Body of pancreas (tissue), 4 donors: ENCODE measurements at regions not wholly inside any gene's neighbourhood (a gene's known extent, or its start where the extent isn't known, plus 50 kb on each side); places are given as distances from the start of the nearest gene placed in this dataset.
A peak's percentile ranks its signal among the peaks of the same experiment; 100 is the strongest.

Source experiments
- ATAC-seq: fragments of 150-250 bp; one replicate; pipeline ENCODE4 v1.9.1; 2016
- DNase-seq, 4 donors: peaks; one replicate each; pipeline ENCODE4 v3.0.0-alpha.2; 2019
- H3K27ac ChIP-seq, 4 donors: fragments of 200-600 bp; sonication (generic); 1 replicate in 3 of 4; 2 replicates in 1 of 4; pipeline versions ENCODE4 v1.5.1 to v1.6.1; 2016 to 2019; ENCODE audit warnings: mild to moderate bottlenecking in 1 of 4, mixed read lengths in 1 of 4, moderate library complexity in 1 of 4
- H3K27me3 ChIP-seq, 2 donors: fragments of 200-600 bp; sonication (generic); one replicate each; pipeline ENCODE4 v1.6.0; 2016; ENCODE audit warnings: mild to moderate bottlenecking in 1 of 2
- H3K36me3 ChIP-seq, 2 donors: fragments of 200-600 bp; sonication (generic); replicated peaks in 1 of 2; 2 replicates each; pipeline ENCODE4 v1.5.1; 2016; ENCODE audit warnings: low read depth in 2 of 2; ENCODE audit not compliant: insufficient read depth in 1 of 2
- H3K4me1 ChIP-seq: fragments of 200-600 bp; sonication (generic); one replicate; pipeline ENCODE4 v1.6.0; 2016
- H3K4me3 ChIP-seq, 2 donors: fragments of 200-600 bp; sonication (generic); 1 replicate in 1 of 2; 2 replicates in 1 of 2; pipeline ENCODE4 v1.5.1; 2016 to 2019
- H3K9me3 ChIP-seq, 3 donors: fragments of 200-600 bp; sonication (generic); 1 replicate in 2 of 3; 2 replicates in 1 of 3; pipeline ENCODE4 v1.5.1; 2016
- POLR2A ChIP-seq, 3 donors: fragments of 450-650 bp; IDR thresholded peaks; one replicate each; pipeline ENCODE4 v1.6.1; 2016; ENCODE audit warnings: antibody characterized with exemption in 3 of 3, mild to moderate bottlenecking in 2 of 3
- WGBS, 2 donors: methylation state at CpG; one replicate each; pipeline ENCODE4 v1.1.5; 2017; 5-methylcytosine and 5-hydroxymethylcytosine counted together
- intact Hi-C: fragments of 100-400 bp; cut with DNase I; formaldehyde crosslinking; loops from one replicate; pipeline ENCODE4 v1.15.1; 2023
- TF ChIP-seq, protein P1 (sequence below), 7 experiments: fragments of 450-650 bp in 4 of 7; fragments of 200-600 bp in 3 of 7; sonication (generic) in 3 of 7; IDR thresholded peaks; one replicate each; pipeline ENCODE4 v1.5.1; 2016 to 2019; ENCODE audit warnings: antibody characterized with exemption in 7 of 7

DNA sequence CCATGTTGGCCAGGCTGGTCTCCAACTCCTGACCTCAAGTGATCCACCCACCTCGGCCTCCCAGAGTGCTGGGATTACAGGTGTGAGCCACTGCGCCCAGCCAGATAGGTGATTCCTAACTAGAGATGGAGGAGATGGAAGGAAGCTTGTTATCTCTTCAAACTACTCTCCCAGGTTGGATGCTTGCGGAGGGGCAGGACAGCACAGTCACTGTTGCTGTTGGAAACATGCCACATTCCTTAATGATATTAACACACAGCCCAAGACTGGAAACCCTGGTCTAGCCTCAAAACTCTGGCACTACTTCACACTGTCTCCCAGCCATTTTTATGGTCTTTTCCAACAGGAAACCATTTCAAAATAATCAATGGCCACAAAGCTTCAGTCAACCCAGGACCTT lies 468.8 kb upstream of the NRP1 start:
- no peaks in the 10 kb centered on the region for H3K27me3 ChIP-seq

DNA sequence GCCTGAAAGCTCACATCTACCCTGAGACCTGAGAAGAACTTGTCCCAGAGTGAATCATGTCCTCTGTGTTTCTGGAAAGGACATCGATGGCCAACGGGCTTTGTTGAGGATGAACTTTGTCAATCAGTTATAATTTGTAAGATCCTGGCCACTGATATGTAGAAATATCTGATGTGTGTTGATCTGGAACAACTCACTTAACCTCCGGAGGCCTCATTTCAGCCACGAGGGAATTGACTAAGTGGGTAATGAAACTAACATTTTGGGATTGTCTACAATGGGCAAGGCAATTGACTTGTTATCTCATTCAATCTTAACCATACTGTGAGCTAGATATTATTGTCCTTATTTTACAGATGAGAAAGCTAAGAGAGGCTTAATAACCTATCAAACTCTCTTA lies 468.1 kb upstream of the NRP1 start:
- Histone ChIP-seq H3K9me3 (no peaks in the 10 kb centered on the region), H3K36me3 (no peaks in the 10 kb centered on the region), H3K4me1 (peaks cover 31% of the 10 kb centered on the region), H3K27ac (no peak overlapping the region), H3K27me3 (no peaks in the 10 kb centered on the region), H3K4me3 (no peak overlapping the region)
- DNase-seq (no peak), ATAC-seq (no peak)
- 86 to 93% methylated on average over 4 of the region's 4 CpGs for WGBS, 2 donors
- TF ChIP-seq, protein P1, sequence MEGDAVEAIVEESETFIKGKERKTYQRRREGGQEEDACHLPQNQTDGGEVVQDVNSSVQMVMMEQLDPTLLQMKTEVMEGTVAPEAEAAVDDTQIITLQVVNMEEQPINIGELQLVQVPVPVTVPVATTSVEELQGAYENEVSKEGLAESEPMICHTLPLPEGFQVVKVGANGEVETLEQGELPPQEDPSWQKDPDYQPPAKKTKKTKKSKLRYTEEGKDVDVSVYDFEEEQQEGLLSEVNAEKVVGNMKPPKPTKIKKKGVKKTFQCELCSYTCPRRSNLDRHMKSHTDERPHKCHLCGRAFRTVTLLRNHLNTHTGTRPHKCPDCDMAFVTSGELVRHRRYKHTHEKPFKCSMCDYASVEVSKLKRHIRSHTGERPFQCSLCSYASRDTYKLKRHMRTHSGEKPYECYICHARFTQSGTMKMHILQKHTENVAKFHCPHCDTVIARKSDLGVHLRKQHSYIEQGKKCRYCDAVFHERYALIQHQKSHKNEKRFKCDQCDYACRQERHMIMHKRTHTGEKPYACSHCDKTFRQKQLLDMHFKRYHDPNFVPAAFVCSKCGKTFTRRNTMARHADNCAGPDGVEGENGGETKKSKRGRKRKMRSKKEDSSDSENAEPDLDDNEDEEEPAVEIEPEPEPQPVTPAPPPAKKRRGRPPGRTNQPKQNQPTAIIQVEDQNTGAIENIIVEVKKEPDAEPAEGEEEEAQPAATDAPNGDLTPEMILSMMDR (IDR thresholded peaks at IDR 0.05): no peak
- no peak for TF ChIP-seq POLR2A (IDR thresholded peaks at IDR 0.05)
- intact Hi-C loops: no loop called here

More for the DNA sequence above, 468.8 kb upstream of the NRP1 start:
- no peak for TF ChIP-seq POLR2A (IDR thresholded peaks at IDR 0.05)
- TF ChIP-seq, protein P1 (IDR thresholded peaks at IDR 0.05): no peak
- Histone ChIP-seq H3K36me3 (no peaks in the 10 kb centered on the region), H3K4me3 (no peak overlapping the region), H3K27ac (no peak overlapping the region), H3K4me1 (peaks cover 27% of the 10 kb centered on the region), H3K9me3 (no peaks in the 10 kb centered on the region)
- DNase-seq (no peak), ATAC-seq (no peak)
- 80 to 89% methylated on average over 3 of the region's 3 CpGs for WGBS, 2 donors
- intact Hi-C loops: no loop called here

DNA sequence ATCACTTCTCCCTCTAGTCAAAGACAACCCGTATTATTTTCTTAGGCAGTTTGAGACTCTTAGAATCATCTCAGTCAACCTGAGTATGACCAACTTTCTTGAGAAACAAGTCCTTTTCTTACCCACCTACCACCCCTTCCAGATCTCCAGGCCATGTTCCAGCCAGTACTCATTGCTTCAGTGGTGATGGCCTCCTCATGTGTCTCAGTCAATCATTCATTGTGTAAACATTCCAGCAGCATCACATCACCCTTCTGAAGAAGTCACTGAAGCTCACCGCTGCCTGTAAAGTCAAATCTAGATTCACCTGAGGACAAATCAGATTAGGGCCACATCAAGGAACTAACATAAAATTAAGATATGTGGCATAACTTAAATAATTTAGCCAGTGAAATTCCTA lies 467.2 kb upstream of the NRP1 start:
- H3K4me1 ChIP-seq: peaks cover 31% of the 10 kb centered on the region
- no peaks in the 10 kb centered on the region for H3K27me3 ChIP-seq
- no peak for TF ChIP-seq POLR2A (IDR thresholded peaks at IDR 0.05)
- TF ChIP-seq, protein P1 (IDR thresholded peaks at IDR 0.05): no peak
- H3K36me3 ChIP-seq: no peaks in the 10 kb centered on the region
- no peak overlapping the region for H3K4me3 ChIP-seq
- DNase-seq (no peak), ATAC-seq (peak; percentile 45)
- WGBS, 2 donors: 81 to 88% methylated on average over 2 of the region's 2 CpGs
- intact Hi-C loops: no loop called here
- H3K9me3 ChIP-seq: no peaks in the 10 kb centered on the region
- peak overlapping the region in 2 of 4 donors; percentile 5 to 6 for H3K27ac ChIP-seq

DNA sequence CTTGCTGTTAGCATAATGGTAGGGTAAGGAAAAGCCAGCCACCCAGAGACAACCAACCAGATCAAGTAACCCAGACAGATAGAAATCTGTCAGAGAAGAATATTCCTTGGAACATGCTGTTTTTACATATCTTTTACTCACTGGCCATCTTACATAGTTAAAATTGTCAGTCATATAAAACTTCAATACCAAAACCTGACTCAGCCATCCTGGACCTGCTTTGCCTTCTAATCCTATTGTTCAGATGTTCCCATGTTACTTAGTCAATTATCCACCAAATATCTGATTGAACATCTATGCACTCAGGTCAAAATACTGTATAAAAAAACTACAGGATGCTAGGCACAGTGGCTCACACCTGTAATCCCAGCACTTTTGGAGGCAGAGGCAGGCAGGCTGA lies 466.5 kb upstream of the NRP1 start:
- no peaks in the 10 kb centered on the region for H3K27me3 ChIP-seq
- DNase-seq (no peak), ATAC-seq (no peak)
- peak overlapping the region; percentile 25 to 71 (median 47) for H3K27ac ChIP-seq
- H3K9me3 ChIP-seq: no peaks in the 10 kb centered on the region
- intact Hi-C loops: no loop called here
- TF ChIP-seq, protein P1 (IDR thresholded peaks at IDR 0.05): no peak
- TF ChIP-seq POLR2A (IDR thresholded peaks at IDR 0.05): no peak
- H3K36me3 ChIP-seq: no peaks in the 10 kb centered on the region
- H3K4me3 ChIP-seq: no peak overlapping the region
- H3K4me1 ChIP-seq: peaks cover 31% of the 10 kb centered on the region

DNA sequence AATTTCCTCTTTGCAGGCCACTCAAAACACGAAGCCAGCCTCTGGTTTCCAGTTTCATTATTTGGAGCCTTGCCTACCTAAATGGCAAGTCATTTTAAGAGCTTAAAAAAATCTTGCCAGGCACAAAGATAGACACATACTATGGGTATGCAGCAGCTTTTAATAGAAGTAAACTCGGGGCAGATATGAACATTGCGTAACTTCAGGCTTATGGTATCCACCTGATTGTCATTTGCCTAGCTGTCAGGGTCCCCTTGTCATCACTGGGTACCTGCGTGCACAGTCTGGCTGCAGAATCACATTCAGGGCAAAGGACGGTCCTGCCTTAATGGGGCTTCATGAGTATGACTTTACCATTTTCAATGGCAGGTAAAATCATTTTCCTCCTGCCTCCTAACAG lies 466.1 kb upstream of the NRP1 start:
- ATAC-seq (no peak), DNase-seq (no peak)
- Histone ChIP-seq H3K27ac (peak overlapping the region; percentile 25 to 71 (median 47)), H3K36me3 (no peaks in the 10 kb centered on the region), H3K27me3 (no peaks in the 10 kb centered on the region), H3K9me3 (no peaks in the 10 kb centered on the region), H3K4me1 (peaks cover 31% of the 10 kb centered on the region), H3K4me3 (no peak overlapping the region)
- WGBS, 2 donors: 60 to 78% methylated on average over 5 of the region's 5 CpGs
- intact Hi-C loops: no loop called here
- TF ChIP-seq, protein P1 (IDR thresholded peaks at IDR 0.05): no peak
- no peak for TF ChIP-seq POLR2A (IDR thresholded peaks at IDR 0.05)
